ENCODE measurements at regions not wholly inside any gene's neighbourhood (a gene's known extent, or its start where the extent isn't known, plus 50 kb on each side); places are given as distances from the start of the nearest gene placed in this dataset.

DNA sequence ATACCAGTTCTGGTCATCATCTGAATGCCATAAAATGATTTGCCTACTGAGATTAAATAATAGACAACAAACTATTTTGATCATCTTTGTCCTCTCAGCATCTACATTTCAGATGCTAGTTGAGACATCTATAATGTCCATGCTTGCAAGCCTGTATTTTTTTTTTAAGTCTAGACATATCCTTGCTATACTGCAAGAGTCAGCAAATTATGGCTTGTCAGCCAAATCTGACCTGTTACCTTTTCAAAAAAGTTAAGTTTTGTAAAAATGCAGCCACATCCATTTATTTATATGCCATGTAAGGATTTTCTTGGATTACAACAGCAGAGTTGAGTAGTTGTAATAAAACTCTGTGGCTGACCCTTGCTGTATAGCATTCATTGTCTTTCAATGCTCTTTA lies 1355.7 kb upstream of the FAM98A start:
- DNase-seq (ENCODE audit: low spot score), result no peak

- DNase-seq (ENCODE audit: low spot score), result no peak
Observed at GRCh38 chr2:34950797-34951196, 1351.7 kb upstream of the FAM98A start.

DNA sequence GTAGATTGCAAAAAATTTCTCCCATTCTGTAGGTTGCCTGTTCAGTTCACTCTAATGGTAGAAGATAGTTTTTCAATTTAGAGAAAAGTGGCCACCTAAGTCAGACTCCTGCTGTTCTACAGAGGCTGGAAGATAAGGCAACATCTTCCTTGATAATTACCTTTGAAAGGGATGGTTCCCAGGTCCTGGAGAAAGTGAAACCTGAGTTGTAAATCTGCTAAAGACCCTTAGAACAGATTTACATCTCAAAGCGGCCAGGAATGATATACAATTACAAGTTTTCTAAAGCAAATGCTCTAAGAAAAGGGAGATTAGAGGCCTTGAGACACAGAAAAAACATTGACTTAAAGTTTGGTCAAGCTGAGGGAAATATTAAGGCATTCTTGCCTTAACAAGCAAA lies 1350.2 kb upstream of the FAM98A start:
- no peak for DNase-seq (ENCODE audit: low spot score)

DNA sequence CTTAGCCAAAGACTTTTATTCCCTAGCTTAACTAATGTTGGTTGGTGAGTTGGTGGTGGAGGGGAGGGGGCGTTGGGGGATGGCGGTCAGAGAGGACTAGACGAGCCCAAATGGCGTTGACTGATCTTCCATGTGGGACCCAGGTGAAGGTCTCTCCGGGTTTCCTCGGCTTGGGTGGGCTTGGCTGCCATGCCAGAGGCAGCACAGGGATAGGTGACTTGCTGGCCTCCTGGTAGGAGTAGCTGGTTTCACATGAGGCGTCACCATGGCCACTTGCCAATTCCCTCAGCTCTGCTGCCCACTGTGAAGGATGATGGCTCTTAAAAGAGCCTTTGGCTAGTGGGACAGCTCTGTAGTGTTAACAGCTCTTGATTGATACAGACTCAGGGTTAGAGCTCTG lies 1337.0 kb upstream of the FAM98A start:
- DNase-seq (ENCODE audit: low spot score), result no peak

- DNase-seq (ENCODE audit: low spot score), result no peak
Observed at GRCh38 chr2:34912084-34912483, 1313.0 kb upstream of the FAM98A start.

GRCh38 chr2:34909992-34910705 lies 1311.0 kb upstream of the FAM98A start:
- no peak for DNase-seq (ENCODE audit: low spot score)

DNA sequence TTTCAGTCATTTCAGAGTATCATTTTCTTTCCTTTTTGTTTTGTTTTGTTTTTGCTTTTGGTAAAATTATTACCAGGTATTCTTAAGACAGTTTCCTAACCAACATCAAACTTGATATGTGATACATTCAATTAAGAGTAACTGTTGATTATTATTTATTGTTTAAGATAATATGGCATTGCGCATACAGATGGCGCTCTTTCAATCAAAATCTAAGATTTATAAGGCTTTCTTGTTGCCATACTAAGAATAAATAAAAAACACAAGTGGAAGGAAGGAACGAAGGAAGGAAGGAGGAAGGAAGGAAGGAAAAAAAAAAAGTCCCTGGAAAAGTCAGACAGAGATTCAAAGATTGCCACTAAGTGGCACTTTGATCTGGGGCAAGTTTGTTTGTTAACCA lies 1308.7 kb upstream of the FAM98A start:
- no peak for DNase-seq (ENCODE audit: low spot score)

GRCh38 chr2:34901739-34902138 lies 1302.6 kb upstream of the FAM98A start:
- no peak for DNase-seq (ENCODE audit: low spot score)

DNA sequence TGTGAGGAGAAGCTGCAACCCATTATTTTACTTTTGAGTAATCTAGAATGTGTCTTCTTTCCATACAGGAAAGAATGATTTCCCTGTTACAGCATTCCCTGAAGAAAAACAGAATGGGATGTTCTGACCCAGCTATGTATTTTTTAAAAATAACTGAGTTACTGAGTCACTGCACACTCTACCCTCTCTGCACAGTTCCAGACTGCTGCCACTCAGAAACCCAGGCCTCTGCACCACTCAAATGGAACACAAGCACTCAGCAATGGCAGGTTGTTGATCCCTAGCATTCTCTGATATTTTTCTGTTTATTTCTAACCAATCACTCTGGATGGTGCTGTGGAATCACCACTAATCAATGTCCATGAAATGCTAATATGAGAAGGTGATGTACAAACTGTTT lies 1300.0 kb upstream of the FAM98A start:
- DNase-seq (ENCODE audit: low spot score), result no peak

GRCh38 chr2:34892766-34893165 lies 1293.7 kb upstream of the FAM98A start:
- no peak for DNase-seq (ENCODE audit: low spot score)

- DNase-seq (ENCODE audit: low spot score), result no peak
Observed at GRCh38 chr2:34892256-34892655, 1293.2 kb upstream of the FAM98A start.

DNA sequence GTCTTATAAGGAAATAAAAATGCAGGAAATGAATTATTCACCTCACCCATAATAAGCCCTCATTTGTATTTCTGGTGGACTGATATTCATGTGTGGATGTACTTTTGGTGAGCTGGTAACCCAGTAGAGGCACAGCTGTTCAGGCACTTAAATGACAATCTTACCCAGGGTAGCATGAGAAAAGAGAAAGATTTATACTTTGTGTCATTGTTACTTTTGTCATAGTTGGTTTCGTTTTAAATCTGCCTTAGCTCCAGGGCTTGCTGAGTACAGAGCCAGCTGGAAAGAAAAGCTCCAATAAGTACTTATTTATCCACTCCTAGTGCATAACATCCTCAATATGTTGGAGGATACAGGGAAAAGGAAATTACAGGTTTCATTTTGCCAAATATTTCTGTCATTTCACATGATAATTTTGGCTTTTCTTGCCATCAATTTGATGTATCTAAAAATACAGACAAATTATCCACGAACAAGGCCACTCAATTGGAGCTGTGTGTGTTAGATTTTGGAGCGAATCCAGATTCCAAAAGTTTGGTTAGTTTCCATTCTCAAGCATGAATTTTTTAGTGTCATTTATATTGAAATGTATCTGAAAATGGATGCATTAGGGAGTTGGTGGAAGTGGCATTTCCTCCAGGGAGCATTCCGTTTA lies 1276.1 kb upstream of the FAM98A start:
- no peak for DNase-seq (ENCODE audit: low spot score)

DNA sequence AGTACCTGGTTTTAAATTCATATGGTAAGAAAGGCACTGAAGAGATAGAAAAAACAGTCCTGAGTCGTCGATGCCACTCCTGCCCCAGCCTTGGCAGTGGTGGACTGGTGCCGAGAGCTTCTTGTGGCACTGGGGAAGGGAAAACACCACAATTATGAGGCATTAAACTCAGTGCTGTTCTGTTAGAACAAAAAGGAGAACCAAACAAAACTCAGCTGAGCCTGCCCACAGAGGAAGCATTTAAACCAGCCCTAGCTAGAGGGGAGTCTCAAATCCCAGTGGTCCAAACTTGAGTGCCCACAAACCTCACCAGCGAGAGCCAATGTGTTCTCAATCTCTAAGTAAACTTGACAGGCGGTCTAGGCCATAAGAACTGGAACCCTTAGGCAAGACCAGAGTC lies 1254.5 kb upstream of the FAM98A start:
- DNase-seq (ENCODE audit: low spot score), result no peak

DNA sequence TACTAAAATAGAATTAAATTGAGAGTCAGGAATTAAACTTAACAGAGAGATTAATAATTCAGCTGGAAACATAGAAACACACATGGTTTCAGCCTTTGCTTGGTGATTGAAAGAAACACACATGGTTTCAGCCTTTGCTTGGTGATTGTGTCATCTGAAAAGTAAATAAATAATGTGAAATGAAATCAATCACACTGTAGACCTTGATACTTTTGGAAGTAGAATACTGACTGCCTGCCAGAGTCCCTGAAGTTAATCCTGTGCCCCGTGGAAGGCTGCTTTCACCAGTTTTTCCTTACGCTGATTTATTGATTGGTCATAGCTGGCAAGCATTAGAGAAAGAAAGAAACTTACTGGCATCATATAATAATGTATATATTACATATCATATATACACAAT lies 1252.7 kb upstream of the FAM98A start:
- DNase-seq (ENCODE audit: low spot score), result no peak

DNA sequence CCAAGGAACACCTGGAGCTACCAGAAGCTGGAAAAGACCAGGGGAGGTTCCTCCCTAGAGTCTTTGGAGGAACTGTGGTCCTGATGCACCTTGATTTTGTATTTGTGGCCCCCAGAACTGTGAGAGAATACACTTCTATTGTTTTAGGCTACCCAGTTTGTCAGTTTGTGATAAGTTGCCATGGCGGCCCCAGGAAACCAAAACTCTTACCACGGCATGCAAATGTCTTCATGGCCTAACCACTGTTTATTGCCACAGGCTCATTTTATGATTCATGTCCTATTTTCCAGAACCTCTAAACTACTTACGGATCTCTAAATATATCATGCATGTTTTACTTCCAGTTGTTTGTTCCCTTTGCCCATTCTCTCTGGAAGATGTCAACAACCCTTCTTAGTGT lies 1250.7 kb upstream of the FAM98A start:
- no peak for DNase-seq (ENCODE audit: low spot score)

DNA sequence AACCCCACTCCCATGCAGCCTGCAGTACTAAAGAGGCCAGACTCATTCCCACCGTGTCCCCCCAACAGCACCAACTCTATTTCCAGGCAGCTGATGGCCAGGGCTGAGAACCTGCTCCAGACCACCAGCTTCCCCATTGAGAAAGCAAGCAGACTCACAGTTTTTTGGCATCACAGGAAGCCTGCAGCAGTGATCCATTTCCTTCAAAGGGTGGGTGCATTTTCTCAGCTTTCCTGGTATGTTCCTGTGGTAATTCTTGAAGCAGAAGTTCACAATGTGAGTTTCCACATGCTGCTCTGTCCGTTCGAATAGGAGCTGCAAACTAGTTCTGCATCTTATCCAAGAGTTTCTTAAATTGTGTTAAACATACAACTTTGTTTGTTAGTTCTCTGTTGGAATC lies 1249.6 kb upstream of the FAM98A start:
- DNase-seq (ENCODE audit: low spot score), result no peak

DNA sequence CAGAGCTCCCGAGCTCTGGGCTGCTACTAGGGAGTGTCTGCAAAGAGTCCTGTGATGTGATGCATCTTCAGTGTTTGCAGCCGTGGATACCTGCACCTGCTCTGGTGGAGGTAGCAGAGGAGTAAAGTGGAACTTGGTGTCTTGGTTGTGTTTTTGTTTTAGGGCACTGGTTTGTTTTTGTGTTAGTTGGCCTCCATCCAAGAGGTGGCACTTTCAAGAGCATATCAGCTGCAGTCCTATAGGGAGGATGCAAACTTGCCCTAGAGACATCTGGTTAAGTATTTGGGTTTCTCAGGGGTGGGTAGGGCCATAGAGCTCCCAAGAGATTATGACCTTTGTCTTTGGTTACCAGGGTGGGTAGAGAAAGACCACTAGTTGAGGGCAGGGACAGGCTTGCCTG lies 1249.0 kb upstream of the FAM98A start:
- no peak for DNase-seq (ENCODE audit: low spot score)

- no peak for DNase-seq (ENCODE audit: low spot score)
Observed at GRCh38 chr2:34844629-34845028, 1245.5 kb upstream of the FAM98A start.

- no peak for DNase-seq (ENCODE audit: low spot score)
Observed at GRCh38 chr2:34838408-34838807, 1239.3 kb upstream of the FAM98A start.

DNA sequence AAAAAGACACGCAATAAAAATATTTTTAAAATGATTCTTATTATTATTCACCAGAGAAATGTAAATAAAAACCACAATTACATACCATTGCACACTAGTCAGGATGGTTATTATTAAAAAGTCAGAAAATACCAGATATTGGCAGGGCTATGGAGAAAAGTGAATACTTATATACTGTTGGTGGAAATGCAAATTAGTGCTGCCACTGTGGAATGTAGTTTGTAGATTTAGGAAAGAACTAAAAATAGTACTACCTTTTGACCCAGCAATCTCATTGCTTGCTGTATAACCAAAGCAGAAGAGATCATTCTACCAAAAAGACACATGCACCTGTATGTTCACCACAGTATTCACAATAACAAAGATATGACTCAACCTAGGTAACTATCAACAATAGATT lies 1237.3 kb upstream of the FAM98A start:
- no peak for DNase-seq (ENCODE audit: low spot score)

DNA sequence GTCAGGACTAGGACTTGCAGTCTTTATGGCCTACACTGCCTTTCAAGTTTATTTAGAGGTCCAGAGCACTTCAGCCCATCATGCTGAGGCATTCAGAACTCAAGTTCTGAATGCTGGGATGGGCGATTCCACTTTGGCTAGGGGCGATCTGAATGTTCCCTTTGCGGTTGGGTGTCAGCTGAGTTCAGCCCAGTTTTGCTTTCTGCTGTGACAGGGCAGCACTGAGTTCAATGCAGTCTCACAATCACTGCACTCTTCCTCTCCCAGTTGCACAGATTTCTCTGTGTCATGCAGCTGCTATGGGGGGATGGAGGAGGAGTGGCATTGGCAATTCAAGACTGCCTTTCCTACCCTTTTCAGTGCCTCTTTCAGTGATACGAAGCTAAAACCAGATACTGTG lies 1232.0 kb upstream of the FAM98A start:
- DNase-seq (ENCODE audit: low spot score), result no peak

GRCh38 chr2:34828481-34828880 lies 1229.4 kb upstream of the FAM98A start:
- no peak for DNase-seq (ENCODE audit: low spot score)

DNA sequence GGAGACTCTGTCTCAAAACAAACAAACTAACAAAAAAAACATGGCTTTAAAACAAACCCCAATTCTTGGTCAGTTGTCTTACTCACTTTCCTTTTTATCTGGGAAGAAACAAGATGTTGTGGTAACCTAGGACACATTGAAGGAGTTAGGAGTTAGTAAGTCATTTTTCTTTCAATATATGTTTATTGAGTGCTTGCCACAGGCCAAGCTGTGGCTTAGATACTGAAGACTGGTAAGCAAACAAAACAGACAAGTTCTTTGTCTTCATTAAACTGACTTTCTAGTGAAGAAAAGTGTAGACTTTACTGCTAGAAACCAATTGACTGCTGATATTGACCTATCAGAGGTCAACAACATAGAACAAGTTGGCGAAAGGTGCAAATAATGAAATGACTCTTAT lies 1228.3 kb upstream of the FAM98A start:
- no peak for DNase-seq (ENCODE audit: low spot score)

GRCh38 chr2:34825686-34826085 lies 1226.6 kb upstream of the FAM98A start:
- no peak for DNase-seq (ENCODE audit: low spot score)

Data from GM03348 (cell line).